HG02973 (cell line): ENCODE measurements at regions not wholly inside any gene's neighbourhood (a gene's known extent, or its start where the extent isn't known, plus 50 kb on each side); places are given as distances from the start of the nearest gene placed in this dataset.
"Not testable (repeated sequence)": the region's sequence is repeated elsewhere in the genome, so short reads cannot be mapped to it uniquely, and the experiment has no call there.

ENCODE experiments used
- ATAC-seq: cut with Tn5 transposase; IDR thresholded peaks from one replicate; pipeline ENCODE4 v1.9.1; 2021; ENCODE audit warnings: moderate library complexity; ENCODE audit not compliant: unreplicated experiment

DNA sequence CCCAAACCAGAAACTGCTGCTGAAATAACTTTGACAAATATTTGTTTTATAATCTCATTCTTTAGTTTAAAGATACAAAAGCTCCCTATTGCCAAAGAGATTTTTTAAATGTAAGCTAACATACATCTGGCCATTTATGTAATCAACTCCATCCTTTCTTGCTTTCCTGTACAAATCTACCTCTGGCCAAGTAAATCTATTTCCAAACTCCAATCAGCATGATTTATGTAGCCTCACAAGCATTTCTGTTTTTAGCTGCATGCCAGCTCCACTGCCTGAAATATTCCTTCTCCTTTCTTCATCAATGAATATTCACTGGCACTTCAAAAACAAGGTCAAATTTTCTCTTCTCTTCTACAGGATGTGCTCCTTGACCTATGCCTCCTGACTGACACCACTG, 80.0 kb downstream of the SHOX2 start:
- ATAC-seq: no peak

DNA sequence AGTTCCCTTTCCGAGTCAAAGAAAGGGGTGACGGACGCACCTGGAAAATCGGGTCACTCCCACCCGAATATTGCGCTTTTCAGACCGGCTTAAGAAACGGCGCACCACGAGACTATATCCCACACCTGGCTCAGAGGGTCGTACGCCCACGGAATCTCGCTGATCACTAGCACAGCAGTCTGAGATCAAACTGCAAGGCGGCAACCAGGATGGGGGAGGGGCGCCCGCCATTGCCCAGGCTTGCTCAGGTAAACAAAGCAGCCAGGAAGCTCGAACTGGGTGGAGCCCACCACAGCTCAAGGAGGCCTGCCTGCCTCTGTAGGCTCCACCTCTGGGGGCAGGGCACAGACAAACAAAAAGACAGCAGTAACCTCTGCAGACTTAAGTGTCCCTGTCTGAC, 86.3 kb downstream of the SHOX2 start:
- not testable (repeated sequence) for ATAC-seq

DNA sequence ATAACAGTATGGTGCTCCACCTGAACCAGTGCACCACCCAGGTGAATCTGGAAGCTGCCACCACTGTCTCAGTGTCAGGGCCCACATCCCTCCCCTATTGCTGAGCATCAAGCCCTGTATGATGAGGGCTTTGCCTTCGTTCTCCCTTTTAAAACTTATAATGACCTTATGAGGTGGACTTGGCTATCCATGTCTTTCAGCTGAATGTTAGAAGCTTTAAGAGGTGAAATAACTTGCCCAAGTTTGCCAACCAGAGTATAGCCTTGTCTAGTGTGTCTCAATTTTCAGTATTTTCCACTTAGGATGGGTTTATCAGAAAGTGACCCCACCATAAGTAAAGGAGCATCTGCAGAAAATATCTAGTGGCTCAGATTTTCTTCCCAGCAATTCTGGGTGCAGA, 87.8 kb downstream of the SHOX2 start:
- ATAC-seq: no peak

DNA sequence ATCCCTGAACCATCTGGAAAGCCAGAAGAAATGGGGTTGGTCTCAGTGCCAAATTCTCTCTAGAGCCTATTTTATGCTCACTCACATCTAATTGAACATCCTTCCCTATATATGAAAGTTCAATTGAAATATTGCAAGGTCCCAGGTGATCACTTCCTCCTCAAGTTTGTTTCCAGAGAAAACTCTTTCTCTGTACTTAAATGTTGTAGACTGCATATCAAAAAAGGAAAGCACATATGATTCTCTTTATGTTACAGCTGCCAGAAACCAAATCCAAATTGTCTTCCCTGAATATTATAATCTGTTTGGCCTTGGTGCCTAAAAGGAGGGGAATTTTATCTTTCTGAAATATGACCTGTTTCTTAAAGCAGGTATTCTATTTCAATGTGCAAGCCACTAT, 93.3 kb downstream of the SHOX2 start:
- no peak for ATAC-seq

DNA sequence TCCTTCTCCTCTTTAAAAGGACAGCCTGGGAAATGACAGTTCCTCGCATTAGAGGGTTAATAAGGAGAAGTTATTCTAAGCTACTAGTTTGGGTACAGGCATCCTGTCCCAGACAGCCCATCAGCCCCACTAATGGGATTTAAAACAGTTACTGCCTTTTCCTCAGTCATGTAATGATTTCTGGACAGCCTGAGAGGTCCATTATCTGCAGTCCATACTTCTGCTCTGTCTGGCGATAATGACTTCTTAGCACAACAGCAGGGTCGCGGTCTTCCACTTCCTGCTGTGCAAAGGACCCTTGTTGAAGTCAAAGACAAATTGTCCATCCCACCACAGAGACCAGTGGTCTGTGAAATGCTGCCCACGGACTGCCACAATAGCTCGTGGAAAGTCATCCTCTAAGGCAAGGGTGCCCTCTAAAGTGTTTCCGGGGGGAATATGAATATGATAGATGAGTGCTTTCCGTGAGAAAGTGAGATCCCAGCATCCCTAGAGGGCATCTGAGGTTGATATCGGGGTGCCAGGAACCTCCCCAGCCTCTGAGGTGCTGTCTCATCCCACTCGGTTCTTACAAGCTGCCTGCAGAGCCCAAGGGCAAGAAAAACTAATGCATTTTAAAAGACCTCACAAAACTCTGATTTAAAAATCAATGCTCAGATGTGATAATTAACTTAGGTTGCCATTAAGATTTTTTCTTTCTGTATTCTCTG, 100.7 kb downstream of the SHOX2 start:
- ATAC-seq: no peak

DNA sequence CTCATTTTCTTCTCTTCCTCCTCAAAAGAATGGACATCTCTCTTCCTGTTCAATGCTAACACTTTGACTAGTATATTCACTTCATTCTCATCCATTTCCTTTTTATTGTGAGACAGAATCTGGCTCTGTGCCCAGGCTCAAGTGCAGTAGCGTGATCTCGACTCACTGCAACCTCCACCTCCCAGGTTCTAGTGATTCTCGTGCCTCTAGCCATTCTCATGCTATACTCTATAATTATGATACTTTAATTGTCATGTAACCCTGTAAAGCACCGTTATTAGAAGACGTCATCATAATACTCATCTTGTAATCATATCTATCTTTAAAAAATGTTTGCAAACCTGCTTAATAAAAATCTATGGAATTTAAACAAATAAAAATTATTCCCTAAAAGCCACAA, 107.0 kb downstream of the SHOX2 start:
- no peak for ATAC-seq

DNA sequence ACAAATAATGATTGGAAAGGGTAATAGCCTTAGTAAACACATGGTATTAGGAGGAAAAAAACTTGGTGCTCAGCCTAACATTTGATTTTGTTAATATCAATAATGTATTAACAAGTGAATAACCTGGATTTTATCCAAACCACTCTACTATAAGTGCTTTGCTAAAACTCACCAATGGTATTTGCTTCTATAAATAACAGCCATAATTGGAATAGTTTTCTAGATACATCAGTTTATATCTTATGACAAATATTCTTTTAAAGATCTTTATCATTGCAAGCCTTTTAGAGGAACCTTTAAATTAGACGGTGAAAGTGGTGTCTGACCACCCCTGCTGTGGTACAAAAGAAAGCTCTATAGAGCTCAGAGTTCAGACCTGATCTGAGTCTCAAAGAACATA, 123.9 kb downstream of the SHOX2 start:
- no peak for ATAC-seq

DNA sequence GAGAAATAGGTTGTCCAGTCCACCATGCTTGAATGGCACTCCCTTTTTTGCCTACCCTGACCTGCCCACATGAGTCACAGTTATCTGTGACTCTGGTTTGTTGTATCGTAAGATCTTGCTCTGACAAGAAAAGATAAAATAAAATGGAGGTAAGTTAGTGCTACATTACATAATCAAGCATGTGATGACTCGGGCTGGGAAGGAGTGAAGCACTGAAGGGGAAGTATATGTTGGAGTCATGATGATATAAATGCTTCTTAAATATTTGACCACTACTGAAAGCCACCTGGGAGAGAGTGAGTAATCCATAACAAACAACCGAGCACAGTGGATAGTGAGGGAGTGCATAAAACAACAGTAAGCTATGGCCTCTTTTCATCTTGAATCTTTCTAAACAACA, 124.4 kb downstream of the SHOX2 start:
- no peak for ATAC-seq

DNA sequence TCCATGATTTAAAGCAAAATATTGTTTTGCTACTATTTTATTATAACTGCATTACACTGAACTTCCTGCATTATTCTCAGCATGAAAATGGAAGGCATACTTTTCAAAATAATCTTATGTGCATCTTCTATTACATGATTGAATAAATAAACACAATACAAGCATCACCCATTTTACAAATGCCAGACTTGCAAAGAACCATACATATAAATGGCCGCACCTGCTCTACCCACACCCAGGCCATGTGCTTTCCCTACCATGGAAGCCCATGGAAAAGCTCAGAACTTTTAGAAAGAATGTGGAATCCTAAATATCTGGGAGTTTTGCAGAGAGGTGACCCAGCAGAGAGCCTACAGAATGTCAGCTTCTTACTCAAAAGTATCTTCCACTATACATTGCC, 127.2 kb downstream of the SHOX2 start:
- ATAC-seq: no peak

DNA sequence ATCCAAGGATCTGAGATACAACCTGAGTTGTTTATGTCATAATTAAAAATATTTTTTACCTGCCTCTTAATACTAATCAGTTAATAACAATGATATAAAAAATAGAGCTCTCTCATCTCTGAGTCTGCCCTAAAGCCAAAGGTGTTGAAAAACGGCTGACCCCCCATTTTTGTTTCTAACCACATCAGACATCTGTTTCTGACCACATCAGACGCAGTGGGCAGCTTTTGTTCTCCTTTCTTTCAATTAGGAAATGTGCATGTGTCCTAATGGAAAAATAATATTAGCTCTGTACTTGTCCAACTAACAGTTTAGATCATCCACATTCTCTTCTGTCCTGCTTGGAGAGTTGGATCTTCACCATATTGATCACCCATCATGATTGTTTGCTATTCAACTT, 144.6 kb downstream of the SHOX2 start:
- no peak for ATAC-seq

DNA sequence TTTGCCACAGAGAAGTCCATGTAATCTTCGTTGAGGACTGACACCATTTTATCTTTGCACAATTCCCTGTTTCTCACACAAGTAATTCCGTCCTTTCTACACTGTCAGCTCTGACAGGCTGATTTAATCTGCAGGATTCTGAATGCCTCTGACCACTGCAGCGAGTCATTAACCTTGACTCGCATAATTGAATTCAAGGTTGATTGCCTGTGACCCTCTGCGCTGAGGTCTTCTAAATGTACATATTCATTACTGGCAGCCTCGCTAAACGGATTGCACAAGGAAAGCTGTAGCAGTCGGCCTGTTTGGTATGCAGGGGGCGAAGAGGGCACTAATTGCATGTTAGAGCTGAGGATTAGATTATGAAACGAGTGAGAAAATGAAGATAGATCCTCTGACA, 147.8 kb downstream of the SHOX2 start:
- no peak for ATAC-seq

DNA sequence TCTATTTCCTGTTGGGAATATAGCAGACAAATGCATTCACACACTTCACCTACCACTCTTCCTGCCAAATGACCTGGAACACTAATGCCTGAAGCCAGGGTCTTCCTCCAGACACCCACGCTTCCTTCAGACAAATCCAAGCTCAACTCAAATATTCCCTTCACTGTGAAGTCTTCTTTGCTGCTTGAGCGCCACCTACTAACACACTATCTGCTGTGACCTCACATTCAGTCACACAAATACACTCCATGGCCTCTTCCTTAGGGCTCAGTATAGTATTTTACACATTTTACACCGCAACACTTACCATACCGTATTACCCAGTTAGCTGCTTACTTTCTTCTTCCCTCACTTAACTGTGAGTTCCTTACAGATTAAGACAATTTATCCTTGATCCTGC, 149.4 kb downstream of the SHOX2 start:
- no peak for ATAC-seq

DNA sequence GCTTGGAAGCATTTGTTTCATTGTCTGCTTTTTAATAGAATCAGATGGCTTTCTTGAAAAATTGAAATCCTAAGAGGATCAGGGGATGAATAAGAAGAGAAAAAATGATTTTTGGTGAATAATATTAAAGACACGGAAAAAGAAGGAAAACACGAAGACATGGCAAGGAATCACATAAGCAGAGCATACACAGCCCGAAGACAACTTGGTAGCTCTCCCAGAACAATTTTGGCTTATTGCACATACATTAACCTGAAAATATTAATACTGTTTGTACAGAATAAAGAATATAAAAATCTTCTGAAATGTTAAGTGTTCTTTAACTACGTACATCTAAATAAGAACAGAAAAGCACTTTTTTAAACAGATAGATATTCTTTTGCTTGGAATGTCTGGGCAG, 150.0 kb downstream of the SHOX2 start:
- ATAC-seq: no peak

DNA sequence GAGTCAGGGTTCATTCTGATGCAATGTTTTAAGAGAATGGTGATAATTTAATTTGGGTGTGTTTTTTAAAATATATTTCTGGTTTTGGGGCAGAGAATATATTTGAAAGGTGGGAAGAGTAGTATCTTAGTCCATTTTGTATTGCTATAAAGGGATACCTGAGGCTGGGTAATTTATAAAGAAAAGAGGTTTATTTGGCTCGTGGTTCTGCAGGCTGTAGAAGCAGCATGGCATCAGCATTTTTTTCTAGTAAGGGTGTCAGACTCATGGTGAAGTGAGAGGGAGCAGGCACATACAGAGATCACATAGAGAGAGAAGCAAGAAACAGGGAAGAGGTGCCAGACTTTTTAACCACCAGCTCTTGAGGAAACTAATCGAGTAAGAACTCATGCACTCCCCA, 152.7 kb downstream of the SHOX2 start:
- no peak for ATAC-seq

DNA sequence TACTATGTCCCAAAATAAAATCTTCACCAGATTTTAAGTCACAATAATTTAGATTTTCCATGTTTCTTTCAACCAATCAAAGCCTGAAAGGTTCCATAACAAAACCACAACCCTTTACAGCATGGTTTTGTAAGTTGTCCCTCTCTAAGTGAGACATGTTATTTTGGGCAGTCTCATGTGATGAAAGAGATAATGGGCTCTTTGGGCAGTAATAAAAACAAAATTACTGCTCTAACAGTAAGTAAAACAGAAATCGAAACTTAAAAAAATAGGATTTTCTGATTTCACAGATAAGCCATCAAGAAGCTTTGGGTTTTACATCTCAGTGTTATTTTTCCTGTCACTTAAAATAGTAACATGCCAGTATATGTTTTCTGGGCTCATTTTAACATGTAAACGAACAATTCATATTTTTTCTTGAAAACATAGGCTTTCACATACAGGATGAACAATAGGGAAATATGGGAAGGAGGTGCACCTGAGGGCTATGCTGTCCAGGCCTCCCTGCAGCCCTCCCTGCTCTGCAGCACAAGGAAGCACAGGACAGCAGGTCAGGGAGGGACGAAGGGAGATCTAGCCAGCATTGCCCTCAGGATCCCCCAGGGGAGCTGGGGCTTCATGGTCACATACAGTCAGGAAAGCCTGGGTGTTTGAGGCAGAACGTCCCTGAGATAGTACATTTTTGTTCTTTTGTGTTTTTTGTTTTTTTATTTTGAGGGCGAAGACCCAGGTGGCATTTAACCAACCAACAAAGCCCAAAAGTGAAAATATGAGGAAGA, 157.4 kb downstream of the SHOX2 start:
- ATAC-seq: no peak

DNA sequence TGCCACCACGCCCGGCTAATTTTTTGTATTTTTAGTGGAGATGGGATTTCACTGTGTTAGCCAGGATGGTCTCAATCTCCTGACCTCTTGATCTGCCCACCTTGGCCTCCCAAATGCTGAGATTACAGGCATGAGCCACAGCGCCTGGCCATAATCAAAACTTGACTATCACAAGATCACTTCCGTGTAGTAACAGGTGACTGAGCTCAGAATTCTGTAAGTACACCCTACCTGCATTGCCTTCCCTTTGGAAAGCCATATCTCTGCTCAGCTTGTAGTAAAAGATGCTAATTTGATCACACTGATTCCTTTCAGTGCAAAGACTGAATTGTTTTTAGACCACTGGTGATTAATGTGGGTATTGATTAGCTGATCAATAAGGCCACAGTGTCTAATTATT, 167.1 kb downstream of the SHOX2 start:
- no peak for ATAC-seq

DNA sequence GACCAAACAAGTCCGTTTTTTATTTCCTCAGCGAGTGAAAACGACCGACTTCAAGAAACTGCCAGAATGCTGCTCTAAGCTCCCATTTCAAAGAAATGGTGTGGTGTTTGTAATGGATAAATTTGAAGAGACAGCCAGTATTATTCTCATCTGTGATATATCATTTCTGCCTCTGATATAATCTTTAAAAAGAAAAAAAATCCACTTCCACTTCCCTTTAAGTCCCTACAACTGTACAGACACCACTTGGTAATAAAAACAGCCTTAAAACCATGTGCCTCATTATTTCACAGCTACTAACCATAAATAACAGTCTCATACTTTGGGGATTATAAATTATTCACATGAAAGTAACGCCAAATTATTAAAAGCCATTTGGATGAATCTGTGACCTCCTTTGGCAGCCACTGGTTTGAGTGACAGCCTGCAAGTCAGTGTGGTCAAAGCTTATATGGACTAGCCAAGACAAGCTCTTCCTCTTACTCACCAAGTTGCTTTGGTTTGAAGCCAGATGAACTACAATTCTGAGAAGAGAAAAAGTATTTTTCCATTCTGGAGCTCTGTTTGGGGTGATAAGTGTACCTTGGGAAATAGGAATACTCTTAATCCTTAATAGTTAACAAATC, 168.0 kb downstream of the SHOX2 start:
- ATAC-seq: no peak

DNA sequence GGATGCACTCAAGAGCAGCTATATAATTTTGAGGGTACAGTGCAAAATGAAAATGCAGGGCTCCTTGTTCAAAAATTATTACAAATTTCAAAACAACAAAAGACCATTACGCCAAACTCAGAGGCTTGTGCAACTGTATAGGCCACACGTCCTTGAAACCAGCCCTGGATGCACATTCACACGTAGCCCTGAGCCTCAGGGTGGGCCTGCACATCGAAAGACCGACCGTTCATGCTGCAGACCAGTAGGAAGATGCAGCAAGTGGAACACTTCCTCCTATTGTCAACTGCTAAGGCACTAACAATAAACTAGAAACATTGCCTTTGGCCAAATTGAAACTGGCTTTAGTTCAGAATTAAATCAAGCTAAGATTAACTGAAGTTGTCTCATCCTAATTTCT, 174.7 kb downstream of the SHOX2 start:
- ATAC-seq: no peak

DNA sequence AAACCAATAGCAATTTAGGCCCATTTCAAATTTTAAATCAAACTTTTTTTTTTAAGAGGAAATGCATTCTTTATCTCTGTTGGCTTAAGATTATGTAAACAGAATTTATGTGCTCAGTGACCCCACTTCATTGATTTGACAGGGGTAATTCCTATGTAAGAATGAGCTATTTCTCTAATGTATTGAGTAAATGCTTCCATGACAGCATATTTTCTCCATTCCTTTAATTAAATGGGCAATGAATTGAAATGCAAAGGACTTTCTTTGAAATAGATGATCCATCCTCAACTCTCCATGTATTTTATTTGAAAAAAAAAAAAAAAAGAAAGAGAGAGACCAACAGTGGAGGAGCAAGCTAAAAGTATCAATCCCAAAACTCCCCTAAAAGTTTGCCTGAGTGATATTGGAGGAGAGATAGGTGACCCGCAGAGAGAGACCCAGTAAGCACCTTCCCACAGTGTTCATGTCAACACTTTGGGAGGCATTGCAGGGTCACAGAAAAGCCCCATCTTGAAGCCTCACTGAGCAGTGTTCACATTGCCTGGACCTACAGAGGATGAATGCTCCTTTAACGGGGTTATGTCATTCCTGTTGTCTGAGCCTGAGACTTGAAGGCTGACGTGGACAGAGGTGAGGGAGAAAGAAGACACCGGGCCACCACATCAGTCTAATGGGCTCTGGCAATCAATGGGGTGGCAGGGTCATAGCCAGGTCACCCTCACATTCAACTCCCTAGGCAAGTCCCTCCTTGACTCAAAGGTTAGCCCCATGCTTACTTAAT, 176.0 kb downstream of the SHOX2 start:
- no peak for ATAC-seq

DNA sequence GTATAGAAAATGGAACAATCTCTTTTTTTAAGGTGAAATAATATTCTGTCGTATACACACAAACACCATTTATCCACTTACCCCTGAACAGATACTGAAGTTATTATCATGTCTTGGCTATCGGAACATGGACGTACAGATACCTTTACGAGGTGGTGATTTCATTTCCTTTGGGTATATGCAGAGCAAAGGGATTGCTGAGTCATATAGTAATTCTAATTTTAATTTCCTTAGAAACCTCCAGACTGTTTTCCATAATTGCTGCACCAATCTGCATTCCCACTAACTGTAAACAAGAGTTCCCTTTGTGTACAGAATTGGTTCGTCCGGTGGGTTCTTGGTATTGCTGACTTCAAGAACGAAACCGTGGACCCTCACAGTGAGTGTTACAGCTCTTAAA, 179.4 kb downstream of the SHOX2 start:
- no peak for ATAC-seq

DNA sequence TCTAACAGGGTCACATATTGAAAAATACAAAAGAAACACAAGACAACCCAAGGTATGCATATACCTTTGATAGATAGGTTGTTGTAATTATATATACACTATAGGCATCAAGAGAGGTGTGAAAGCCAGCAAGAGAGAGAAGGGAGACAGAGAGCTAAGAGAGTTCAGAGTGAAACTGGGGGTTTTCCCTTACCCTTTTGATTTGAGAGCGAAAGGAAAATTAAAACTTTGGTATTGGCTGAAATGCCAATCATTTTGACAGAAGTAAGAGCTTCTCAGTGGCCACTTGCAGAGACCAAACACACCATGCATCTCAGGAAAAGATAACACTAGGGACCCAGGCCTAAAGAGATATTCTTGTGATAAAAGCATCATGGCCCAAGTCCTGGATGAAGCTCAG, 183.6 kb downstream of the SHOX2 start:
- no peak for ATAC-seq

DNA sequence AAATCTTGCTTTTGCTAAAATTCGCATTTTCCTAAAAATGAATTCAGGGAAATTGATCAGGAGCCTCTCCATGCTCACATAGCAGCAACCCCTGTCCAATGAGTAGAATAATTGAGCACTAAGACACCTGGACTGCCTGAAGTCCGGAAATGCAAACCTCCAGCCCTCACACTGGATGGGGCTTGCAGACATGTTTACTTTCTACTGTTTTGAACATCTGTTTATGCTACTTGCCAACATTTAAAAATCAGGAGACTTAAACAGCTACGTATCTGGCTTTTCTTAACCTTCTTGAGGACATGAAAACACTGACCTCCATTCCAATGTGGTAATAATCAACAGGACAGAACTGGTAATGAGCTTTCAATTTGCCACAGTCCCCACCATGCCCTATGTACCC, 184.4 kb downstream of the SHOX2 start:
- no peak for ATAC-seq
